IPS-15b (cell line): ENCODE measurements at regions not wholly inside any gene's neighbourhood (a gene's known extent, or its start where the extent isn't known, plus 50 kb on each side); places are given as distances from the start of the nearest gene placed in this dataset.

Source experiments
- H3K27me3 ChIP-seq: one replicate; pipeline ENCODE4 v1.6.1; 2013; ENCODE audit warnings: low read length; ENCODE audit not compliant: control insufficient read depth, insufficient read depth
- H3K36me3 ChIP-seq: one replicate; pipeline ENCODE4 v1.6.1; 2013; ENCODE audit warnings: low read length; ENCODE audit not compliant: control insufficient read depth, insufficient read depth
- H3K4me1 ChIP-seq: one replicate; pipeline ENCODE4 v1.6.1; 2013; ENCODE audit warnings: mild to moderate bottlenecking, low read length; ENCODE audit not compliant: control insufficient read depth, insufficient read depth
- H3K4me3 ChIP-seq: one replicate; pipeline ENCODE4 v1.5.1; 2013; ENCODE audit warnings: low read depth, low read length
- H3K9ac ChIP-seq: one replicate; pipeline ENCODE4 v1.6.1; 2013; ENCODE audit warnings: low read depth, mild to moderate bottlenecking, low read length
- H3K9me3 ChIP-seq: one replicate; pipeline ENCODE4 v1.6.1; 2013; ENCODE audit warnings: mild to moderate bottlenecking, low read length; ENCODE audit not compliant: control insufficient read depth, insufficient read depth

- H3K36me3 ChIP-seq: no peaks in the 10 kb centered on the region
- no peaks in the 10 kb centered on the region for H3K9me3 ChIP-seq
- no peak overlapping the region for H3K4me3 ChIP-seq
- H3K9ac ChIP-seq: no peak overlapping the region
- no peaks in the 10 kb centered on the region for H3K4me1 ChIP-seq
- H3K27me3 ChIP-seq: no peaks in the 10 kb centered on the region
Measured at GRCh38 chr1:169003864-169004516, 102.5 kb upstream of the ATP1B1 start.

GRCh38 chr1:169005776-169006175, 100.7 kb upstream of the ATP1B1 start:
- H3K9ac ChIP-seq: no peak overlapping the region
- H3K9me3 ChIP-seq: no peaks in the 10 kb centered on the region
- no peaks in the 10 kb centered on the region for H3K36me3 ChIP-seq
- no peaks in the 10 kb centered on the region for H3K27me3 ChIP-seq
- H3K4me3 ChIP-seq: no peak overlapping the region
- H3K4me1 ChIP-seq: no peaks in the 10 kb centered on the region

- no peaks in the 10 kb centered on the region for H3K9me3 ChIP-seq
- H3K9ac ChIP-seq: no peak overlapping the region
- no peaks in the 10 kb centered on the region for H3K36me3 ChIP-seq
- H3K4me3 ChIP-seq: no peak overlapping the region
- H3K4me1 ChIP-seq: no peaks in the 10 kb centered on the region
- H3K27me3 ChIP-seq: no peaks in the 10 kb centered on the region
Measured at GRCh38 chr1:169009666-169010065, 96.8 kb upstream of the ATP1B1 start.

- Histone ChIP-seq H3K36me3 (no peaks in the 10 kb centered on the region), H3K4me1 (no peaks in the 10 kb centered on the region), H3K4me3 (no peak overlapping the region), H3K27me3 (no peaks in the 10 kb centered on the region), H3K9me3 (no peaks in the 10 kb centered on the region), H3K9ac (no peak overlapping the region)
Measured at GRCh38 chr1:169012416-169012815, 94.1 kb upstream of the ATP1B1 start.

- no peaks in the 10 kb centered on the region for H3K27me3 ChIP-seq
- H3K4me3 ChIP-seq: no peak overlapping the region
- no peak overlapping the region for H3K9ac ChIP-seq
- no peaks in the 10 kb centered on the region for H3K4me1 ChIP-seq
- H3K9me3 ChIP-seq: no peaks in the 10 kb centered on the region
- no peaks in the 10 kb centered on the region for H3K36me3 ChIP-seq
Measured at GRCh38 chr1:169013821-169014220, 92.7 kb upstream of the ATP1B1 start.

- Histone ChIP-seq H3K9ac (no peak overlapping the region), H3K27me3 (no peaks in the 10 kb centered on the region), H3K4me3 (no peak overlapping the region), H3K36me3 (no peaks in the 10 kb centered on the region), H3K9me3 (no peaks in the 10 kb centered on the region), H3K4me1 (no peaks in the 10 kb centered on the region)
Measured at GRCh38 chr1:169015464-169015863, 91.0 kb upstream of the ATP1B1 start.

GRCh38 chr1:169018751-169019150, 87.7 kb upstream of the ATP1B1 start:
- no peak overlapping the region for H3K4me3 ChIP-seq
- no peak overlapping the region for H3K9ac ChIP-seq
- H3K9me3 ChIP-seq: no peaks in the 10 kb centered on the region
- H3K27me3 ChIP-seq: no peaks in the 10 kb centered on the region
- H3K36me3 ChIP-seq: no peaks in the 10 kb centered on the region
- no peaks in the 10 kb centered on the region for H3K4me1 ChIP-seq

GRCh38 chr1:169019419-169020058, 87.0 kb upstream of the ATP1B1 start:
- H3K4me3 ChIP-seq: no peak overlapping the region
- no peaks in the 10 kb centered on the region for H3K4me1 ChIP-seq
- no peak overlapping the region for H3K9ac ChIP-seq
- H3K36me3 ChIP-seq: no peaks in the 10 kb centered on the region
- no peaks in the 10 kb centered on the region for H3K27me3 ChIP-seq
- H3K9me3 ChIP-seq: no peaks in the 10 kb centered on the region

GRCh38 chr1:169020684-169021083, 85.8 kb upstream of the ATP1B1 start:
- Histone ChIP-seq H3K4me3 (no peak overlapping the region), H3K36me3 (no peaks in the 10 kb centered on the region), H3K9me3 (no peaks in the 10 kb centered on the region)

GRCh38 chr1:169022648-169023047, 83.8 kb upstream of the ATP1B1 start:
- Histone ChIP-seq H3K36me3 (no peaks in the 10 kb centered on the region), H3K9ac (no peak overlapping the region), H3K4me1 (no peaks in the 10 kb centered on the region), H3K27me3 (no peaks in the 10 kb centered on the region), H3K4me3 (no peak overlapping the region), H3K9me3 (no peaks in the 10 kb centered on the region)

More at GRCh38 chr1:169020684-169021083, 85.8 kb upstream of the ATP1B1 start:
- Histone ChIP-seq H3K9ac (no peak overlapping the region), H3K4me1 (no peaks in the 10 kb centered on the region), H3K27me3 (no peaks in the 10 kb centered on the region)

- no peaks in the 10 kb centered on the region for H3K27me3 ChIP-seq
- no peaks in the 10 kb centered on the region for H3K36me3 ChIP-seq
- H3K9me3 ChIP-seq: no peaks in the 10 kb centered on the region
- H3K4me3 ChIP-seq: no peak overlapping the region
- no peaks in the 10 kb centered on the region for H3K4me1 ChIP-seq
- H3K9ac ChIP-seq: no peak overlapping the region
Measured at GRCh38 chr1:169024255-169024654, 82.2 kb upstream of the ATP1B1 start.

- Histone ChIP-seq H3K27me3 (no peaks in the 10 kb centered on the region), H3K36me3 (no peaks in the 10 kb centered on the region), H3K9me3 (no peaks in the 10 kb centered on the region), H3K4me1 (no peaks in the 10 kb centered on the region), H3K9ac (no peak overlapping the region), H3K4me3 (no peak overlapping the region)
Measured at GRCh38 chr1:169024800-169025271, 81.7 kb upstream of the ATP1B1 start.
